ENCODE measurements at regions not wholly inside any gene's neighbourhood (a gene's known extent, or its start where the extent isn't known, plus 50 kb on each side); places are given as distances from the start of the nearest gene placed in this dataset.

GRCh38 chr10:50981904-50982303 lies 92.4 kb upstream of the PRKG1 start:
- no peak for TF ChIP-seq CTCF (IDR thresholded peaks at IDR 0.05; ENCODE audit: insufficient read depth, low read length)
- TF ChIP-seq REST (IDR thresholded peaks at IDR 0.05; ENCODE audit: insufficient replicate concordance, low read depth), result no peak
- no peak for TF ChIP-seq GABPA (IDR thresholded peaks at IDR 0.05; ENCODE audit: low read depth)
- TF ChIP-seq SPI1 (IDR thresholded peaks at IDR 0.05; ENCODE audit: borderline replicate concordance, low read depth), result no peak
